GM23338 (cell line): ENCODE measurements at regions not wholly inside any gene's neighbourhood (a gene's known extent, or its start where the extent isn't known, plus 50 kb on each side); places are given as distances from the start of the nearest gene placed in this dataset.

Experiments used
- ATAC-seq: fragments of 200-7000 bp; cut with Tn5 transposase; 3 replicates; pipeline ENCODE4 v1.9.1; 2020
- DNase-seq: peaks from one replicate; pipeline ENCODE4 v3.0.0-alpha.2; 2015; ENCODE audit warnings: low spot score
- H2AFZ ChIP-seq: fragments of 200-600 bp; sonication (generic); 2 replicates; pipeline ENCODE4 v1.8.0; 2016; ENCODE audit warnings: antibody characterized with exemption, mild to moderate bottlenecking, moderate library complexity
- H3F3A ChIP-seq: fragments of 200-600 bp; sonication (generic); replicated peaks from 2 replicates; pipeline ENCODE4 v1.8.0; 2017; ENCODE audit warnings: antibody characterized with exemption, mixed run types, low read depth
- H3K27ac ChIP-seq: fragments of 200-600 bp; sonication (generic); 2 replicates; pipeline ENCODE4 v1.6.1; 2016; ENCODE audit warnings: low read depth
- H3K27me3 ChIP-seq: fragments of 200-600 bp; sonication (generic); 2 replicates; pipeline ENCODE4 v1.8.0; 2016; ENCODE audit warnings: mild to moderate bottlenecking, mixed run types, moderate library complexity; ENCODE audit not compliant: insufficient read depth
- H3K36me3 ChIP-seq: fragments of 200-600 bp; sonication (generic); 2 replicates; pipeline ENCODE4 v1.8.0; 2016; ENCODE audit warnings: mild to moderate bottlenecking; ENCODE audit not compliant: insufficient read depth
- H3K4me1 ChIP-seq: fragments of 200-600 bp; sonication (generic); 2 replicates; pipeline ENCODE4 v1.8.0; 2016; ENCODE audit warnings: mild to moderate bottlenecking, moderate library complexity; ENCODE audit not compliant: insufficient read depth
- H3K4me2 ChIP-seq: fragments of 200-600 bp; sonication (generic); 2 replicates; pipeline ENCODE4 v1.7.1; 2017; ENCODE audit warnings: mixed run types
- H3K4me3 ChIP-seq: fragments of 200-600 bp; sonication (generic); 2 replicates; pipeline ENCODE4 v1.6.1; 2016; ENCODE audit warnings: mixed run types
- H3K79me2 ChIP-seq: fragments of 200-600 bp; sonication (generic); replicated peaks from 2 replicates; pipeline ENCODE4 v1.8.0; 2017; ENCODE audit warnings: mild to moderate bottlenecking; ENCODE audit not compliant: insufficient read depth
- H3K9me2 ChIP-seq: fragments of 200-600 bp; sonication (generic); 2 replicates; pipeline ENCODE4 v1.8.0; 2017; ENCODE audit not compliant: insufficient read depth
- H4K20me1 ChIP-seq: fragments of 200-600 bp; sonication (generic); replicated peaks from 2 replicates; pipeline ENCODE4 v1.8.0; 2017; ENCODE audit warnings: mild to moderate bottlenecking; ENCODE audit not compliant: insufficient read depth
- H3K27ac Mint-ChIP-seq: 2 replicates; pipeline ENCODE4 v1.8.0; 2020; ENCODE audit warnings: inconsistent platforms, mild to moderate bottlenecking, moderate library complexity, mixed read lengths
- H3K27me3 Mint-ChIP-seq: 3 replicates; pipeline ENCODE4 v1.8.0; 2022; ENCODE audit warnings: low read depth, mild to moderate bottlenecking, moderate library complexity, mixed read lengths, inconsistent platforms; ENCODE audit not compliant: insufficient read depth, poor library complexity
- H3K36me3 Mint-ChIP-seq: 3 replicates; pipeline ENCODE4 v1.8.0; 2021; ENCODE audit warnings: low read depth, mild to moderate bottlenecking, inconsistent platforms, moderate library complexity, mixed read lengths
- H3K4me1 Mint-ChIP-seq: 3 replicates; pipeline ENCODE4 v1.8.0; 2020; ENCODE audit warnings: mild to moderate bottlenecking, inconsistent platforms, mixed read lengths
- H3K4me3 Mint-ChIP-seq: 3 replicates; pipeline ENCODE4 v1.8.0; 2021; ENCODE audit warnings: moderate library complexity, mild to moderate bottlenecking, inconsistent platforms, mixed read lengths
- H3K9me3 Mint-ChIP-seq: 3 replicates; pipeline ENCODE4 v1.8.0; 2020; ENCODE audit warnings: moderate library complexity, mild to moderate bottlenecking, inconsistent platforms, mixed read lengths
- CREB1 ChIP-seq: fragments of 250-450 bp; sonication (Bioruptor Pico); IDR thresholded peaks from 2 replicates; pipeline ENCODE4 v1.5.0; 2020; ENCODE audit warnings: low read depth, mild to moderate bottlenecking, moderate library complexity
- ETS1 ChIP-seq: IDR thresholded peaks from 2 replicates; pipeline ENCODE4 v1.6.1; 2016; ENCODE audit warnings: antibody characterized with exemption
- EZH2 ChIP-seq: fragments of 200-600 bp; sonication (generic); IDR thresholded peaks from one replicate; pipeline ENCODE4 v1.8.0; 2017; ENCODE audit warnings: antibody characterized with exemption, mild to moderate bottlenecking, low read depth; ENCODE audit not compliant: unreplicated experiment
- EZH2phosphoT487 ChIP-seq: fragments of 200-600 bp; sonication (generic); IDR thresholded peaks from one replicate; pipeline ENCODE4 v1.8.1; 2018; ENCODE audit warnings: antibody characterized with exemption; ENCODE audit not compliant: unreplicated experiment
- JUNB ChIP-seq: IDR thresholded peaks from one replicate; pipeline ENCODE4 v1.6.1; 2016; ENCODE audit warnings: antibody characterized with exemption; ENCODE audit not compliant: unreplicated experiment
- NANOG ChIP-seq: IDR thresholded peaks from 2 replicates; pipeline ENCODE4 v1.6.1; 2016; ENCODE audit warnings: antibody characterized with exemption, borderline replicate concordance
- POLR2AphosphoS5 ChIP-seq: IDR thresholded peaks from 2 replicates; pipeline ENCODE4 v1.6.1; 2016; ENCODE audit warnings: antibody characterized with exemption, low read depth
- REST ChIP-seq: IDR thresholded peaks from one replicate; pipeline ENCODE4 v1.6.1; 2018; ENCODE audit warnings: antibody characterized with exemption; ENCODE audit not compliant: unreplicated experiment
- STAT1 ChIP-seq: IDR thresholded peaks from one replicate; pipeline ENCODE4 v1.6.1; 2016; ENCODE audit warnings: antibody characterized with exemption; ENCODE audit not compliant: unreplicated experiment
- ZNF114 ChIP-seq: fragments of 250-450 bp; sonication (Bioruptor Pico); IDR thresholded peaks from 2 replicates; pipeline ENCODE4 v1.5.0; 2020; ENCODE audit warnings: mild to moderate bottlenecking, moderate library complexity
- ZNF331 ChIP-seq: fragments of 250-450 bp; sonication (Bioruptor Pico); IDR thresholded peaks from 2 replicates; pipeline ENCODE4 v1.5.0; 2020; ENCODE audit warnings: low read depth, mild to moderate bottlenecking, moderate library complexity
- TF ChIP-seq, protein P1 (sequence below), 2 experiments: fragments of 200-600 bp in 1 of 2; sonication (generic) in 1 of 2; conservative IDR thresholded peaks; 2 replicates each; pipeline versions ENCODE4 v1.5.1 to v1.6.1; 2016 to 2017; ENCODE audit warnings: antibody characterized with exemption in 2 of 2, low read depth in 2 of 2, mild to moderate bottlenecking in 2 of 2, moderate library complexity in 1 of 2

- H3K4me1 Mint-ChIP-seq = 0 out of 3 replicates have a peak, but pooled peaks cover 6% of the 10 kb centered on the region
- peaks cover 2% of the 10 kb centered on the region for H3K27me3 Mint-ChIP-seq
- Histone ChIP-seq H3K4me3 (no peak overlapping the region), H3K36me3 (no peaks in the 10 kb centered on the region), H3K27ac (no peak overlapping the region), H3F3A (no peaks in the 10 kb centered on the region), H2AFZ (no peak overlapping the region), H3K4me2 (no peak overlapping the region), H3K9me2 (no peaks in the 10 kb centered on the region), H3K4me1 (no peaks in the 10 kb centered on the region), H3K27me3 (no peaks in the 10 kb centered on the region), H4K20me1 (no peaks in the 10 kb centered on the region), H3K79me2 (no peaks in the 10 kb centered on the region)
- no peaks in the 10 kb centered on the region for H3K36me3 Mint-ChIP-seq
- ATAC-seq (no peak), DNase-seq (no peak)
- H3K4me3 Mint-ChIP-seq = no peak overlapping the region
- TF ChIP-seq, protein P1, sequence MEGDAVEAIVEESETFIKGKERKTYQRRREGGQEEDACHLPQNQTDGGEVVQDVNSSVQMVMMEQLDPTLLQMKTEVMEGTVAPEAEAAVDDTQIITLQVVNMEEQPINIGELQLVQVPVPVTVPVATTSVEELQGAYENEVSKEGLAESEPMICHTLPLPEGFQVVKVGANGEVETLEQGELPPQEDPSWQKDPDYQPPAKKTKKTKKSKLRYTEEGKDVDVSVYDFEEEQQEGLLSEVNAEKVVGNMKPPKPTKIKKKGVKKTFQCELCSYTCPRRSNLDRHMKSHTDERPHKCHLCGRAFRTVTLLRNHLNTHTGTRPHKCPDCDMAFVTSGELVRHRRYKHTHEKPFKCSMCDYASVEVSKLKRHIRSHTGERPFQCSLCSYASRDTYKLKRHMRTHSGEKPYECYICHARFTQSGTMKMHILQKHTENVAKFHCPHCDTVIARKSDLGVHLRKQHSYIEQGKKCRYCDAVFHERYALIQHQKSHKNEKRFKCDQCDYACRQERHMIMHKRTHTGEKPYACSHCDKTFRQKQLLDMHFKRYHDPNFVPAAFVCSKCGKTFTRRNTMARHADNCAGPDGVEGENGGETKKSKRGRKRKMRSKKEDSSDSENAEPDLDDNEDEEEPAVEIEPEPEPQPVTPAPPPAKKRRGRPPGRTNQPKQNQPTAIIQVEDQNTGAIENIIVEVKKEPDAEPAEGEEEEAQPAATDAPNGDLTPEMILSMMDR (conservative IDR thresholded peaks at IDR 0.05; ENCODE audit: low read depth in 2 of 2) = no peak
- TF ChIP-seq CREB1 (CRISPR knock-in tag) (no peak), JUNB (no peak), STAT1 (no peak), REST (no peak)
- no peaks in the 10 kb centered on the region for H3K9me3 Mint-ChIP-seq
- H3K27ac Mint-ChIP-seq = no peak overlapping the region
Measured at GRCh38 chr2:221343524-221343923, 228.6 kb downstream of the EPHA4 start.

GRCh38 chr2:221345516-221345915 is 226.6 kb downstream of the EPHA4 start:
- no peak for ATAC-seq
- Histone ChIP-seq H3K4me3 (no peak overlapping the region), H3K4me1 (no peaks in the 10 kb centered on the region), H3K9me2 (no peaks in the 10 kb centered on the region), H3F3A (no peaks in the 10 kb centered on the region), H2AFZ (no peak overlapping the region), H3K79me2 (no peaks in the 10 kb centered on the region), H3K4me2 (no peak overlapping the region), H4K20me1 (no peaks in the 10 kb centered on the region), H3K27ac (no peak overlapping the region), H3K36me3 (no peaks in the 10 kb centered on the region), H3K27me3 (no peaks in the 10 kb centered on the region)
- Mint-ChIP-seq H3K4me1 (0 out of 3 replicates have a peak, but pooled peaks cover 6% of the 10 kb centered on the region), H3K4me3 (no peak overlapping the region), H3K36me3 (no peaks in the 10 kb centered on the region), H3K27me3 (peaks cover 1% of the 10 kb centered on the region), H3K9me3 (no peaks in the 10 kb centered on the region), H3K27ac (no peak overlapping the region)
- no peak for DNase-seq
- TF ChIP-seq EZH2 (no peak), JUNB (no peak), NANOG (no peak), ZNF114 (CRISPR knock-in tag) (no peak), EZH2phosphoT487 (no peak), REST (no peak), POLR2AphosphoS5 (no peak), ETS1 (no peak), STAT1 (no peak), ZNF331 (CRISPR knock-in tag) (no peak)
- TF ChIP-seq, protein P1 (conservative IDR thresholded peaks at IDR 0.05; ENCODE audit: low read depth in 2 of 2) = no peak
